ENCODE measurements at regions not wholly inside any gene's neighbourhood (a gene's known extent, or its start where the extent isn't known, plus 50 kb on each side); places are given as distances from the start of the nearest gene placed in this dataset.

- Histone ChIP-seq H3K36me3 (ENCODE audit: insufficient read depth, low read length) (no peaks in the 10 kb centered on the region), H3K27me3 (ENCODE audit: insufficient read depth, low read length, poor library complexity, severe bottlenecking) (no peaks in the 10 kb centered on the region), H3K4me2 (ENCODE audit: low read depth, low read length, poor library complexity, severe bottlenecking) (no peak overlapping the region), H3K79me2 (ENCODE audit: insufficient read depth, low read length) (no peaks in the 10 kb centered on the region), H3K9me3 (ENCODE audit: insufficient read depth, low read depth, low read length) (no peaks in the 10 kb centered on the region; the same call in 1 of the 2 replicates), H3K9me2 (replicated peaks; ENCODE audit: low read depth, low read length) (no peaks in the 10 kb centered on the region), H3K4me3 (ENCODE audit: low read length, poor library complexity, severe bottlenecking) (no peak overlapping the region), H2AFZ (ENCODE audit: low read length) (no peak overlapping the region), H3K4me1 (ENCODE audit: insufficient read depth, low read length, poor library complexity, severe bottlenecking) (no peaks in the 10 kb centered on the region), H3F3A (ENCODE audit: low read depth) (no peaks in the 10 kb centered on the region), H3K9ac (ENCODE audit: low read depth, low read length, poor library complexity, severe bottlenecking) (no peak overlapping the region), H4K20me1 (ENCODE audit: insufficient read depth, low read length, poor library complexity, severe bottlenecking) (no peaks in the 10 kb centered on the region)
- TF ChIP-seq EZH2phosphoT487 (IDR thresholded peaks at IDR 0.05; ENCODE audit: borderline replicate concordance): no peak
- TF ChIP-seq CTCF (conservative IDR thresholded peaks at IDR 0.05; ENCODE audit: low read length): no peak
These were observed 380.8 kb upstream of the IMPG1 start for GRCh38 chr6:76453270-76453669.

- H2AFZ ChIP-seq (ENCODE audit: low read length): no peak overlapping the region
- H3K9ac ChIP-seq (ENCODE audit: low read depth, low read length, poor library complexity, severe bottlenecking): no peak overlapping the region
- TF ChIP-seq EZH2phosphoT487 (IDR thresholded peaks at IDR 0.05; ENCODE audit: borderline replicate concordance) (no peak), CTCF (conservative IDR thresholded peaks at IDR 0.05; ENCODE audit: low read length) (no peak)
- no peaks in the 10 kb centered on the region for H3K27me3 ChIP-seq (ENCODE audit: insufficient read depth, low read length, poor library complexity, severe bottlenecking)
- H3K9me3 ChIP-seq (ENCODE audit: insufficient read depth, low read depth, low read length): no peaks in the 10 kb centered on the region; the same call in 1 of the 2 replicates
- H3F3A ChIP-seq (ENCODE audit: low read depth): no peaks in the 10 kb centered on the region
- H3K4me1 ChIP-seq (ENCODE audit: insufficient read depth, low read length, poor library complexity, severe bottlenecking): no peaks in the 10 kb centered on the region
- no peaks in the 10 kb centered on the region for H3K36me3 ChIP-seq (ENCODE audit: insufficient read depth, low read length)
- H3K4me3 ChIP-seq (ENCODE audit: low read length, poor library complexity, severe bottlenecking): no peak overlapping the region
- no peaks in the 10 kb centered on the region for H3K79me2 ChIP-seq (ENCODE audit: insufficient read depth, low read length)
- H4K20me1 ChIP-seq (ENCODE audit: insufficient read depth, low read length, poor library complexity, severe bottlenecking): no peaks in the 10 kb centered on the region
- H3K9me2 ChIP-seq (replicated peaks; ENCODE audit: low read depth, low read length): no peaks in the 10 kb centered on the region
- no peak overlapping the region for H3K4me2 ChIP-seq (ENCODE audit: low read depth, low read length, poor library complexity, severe bottlenecking)
These were observed 379.7 kb upstream of the IMPG1 start for GRCh38 chr6:76451926-76452709.

DNA sequence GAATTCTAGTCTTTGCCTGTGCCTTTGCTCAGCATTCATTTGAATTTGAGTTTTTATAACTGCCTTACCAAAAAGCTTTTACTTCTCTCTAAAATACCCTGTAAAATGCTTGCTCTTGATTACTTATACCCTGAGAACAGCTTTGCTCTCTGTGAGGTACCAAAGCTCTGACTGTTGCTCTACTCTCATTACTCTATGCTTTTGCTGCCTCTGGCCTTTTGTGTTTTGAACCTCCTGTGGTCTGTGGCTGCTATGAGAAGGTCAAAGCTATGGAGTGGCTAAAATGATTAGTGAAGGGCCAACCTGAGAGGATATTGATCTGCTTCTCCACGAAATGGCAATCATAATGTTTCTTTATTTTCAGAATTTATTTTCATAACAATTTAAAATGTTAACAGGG lies 375.6 kb upstream of the IMPG1 start:
- Histone ChIP-seq H3K9me2 (replicated peaks; ENCODE audit: low read depth, low read length) (no peaks in the 10 kb centered on the region), H3K4me1 (ENCODE audit: insufficient read depth, low read length, poor library complexity, severe bottlenecking) (no peaks in the 10 kb centered on the region), H3K27me3 (ENCODE audit: insufficient read depth, low read length, poor library complexity, severe bottlenecking) (no peaks in the 10 kb centered on the region), H3K79me2 (ENCODE audit: insufficient read depth, low read length) (no peaks in the 10 kb centered on the region), H3K4me3 (ENCODE audit: low read length, poor library complexity, severe bottlenecking) (no peak overlapping the region), H4K20me1 (ENCODE audit: insufficient read depth, low read length, poor library complexity, severe bottlenecking) (no peaks in the 10 kb centered on the region), H3K4me2 (ENCODE audit: low read depth, low read length, poor library complexity, severe bottlenecking) (no peak overlapping the region), H3K9ac (ENCODE audit: low read depth, low read length, poor library complexity, severe bottlenecking) (no peak overlapping the region), H3K9me3 (ENCODE audit: insufficient read depth, low read depth, low read length) (no peaks in the 10 kb centered on the region; the same call in 1 of the 2 replicates), H3F3A (ENCODE audit: low read depth) (no peaks in the 10 kb centered on the region), H2AFZ (ENCODE audit: low read length) (no peak overlapping the region), H3K36me3 (ENCODE audit: insufficient read depth, low read length) (no peaks in the 10 kb centered on the region)
- TF ChIP-seq CTCF (conservative IDR thresholded peaks at IDR 0.05; ENCODE audit: low read length) (no peak), EZH2phosphoT487 (IDR thresholded peaks at IDR 0.05; ENCODE audit: borderline replicate concordance) (no peak)
